NT2/D1 (cell line): ENCODE measurements at regions not wholly inside any gene's neighbourhood (a gene's known extent, or its start where the extent isn't known, plus 50 kb on each side); places are given as distances from the start of the nearest gene placed in this dataset.

ENCODE experiments used
- YY1 ChIP-seq: IDR thresholded peaks from 2 replicates; pipeline ENCODE4 v1.6.1; 2011; ENCODE audit not compliant: insufficient read length, insufficient read depth
- ZNF274 ChIP-seq: IDR thresholded peaks from 2 replicates; pipeline ENCODE4 v1.6.1; 2011; ENCODE audit warnings: mild to moderate bottlenecking, low read depth, low read length

DNA sequence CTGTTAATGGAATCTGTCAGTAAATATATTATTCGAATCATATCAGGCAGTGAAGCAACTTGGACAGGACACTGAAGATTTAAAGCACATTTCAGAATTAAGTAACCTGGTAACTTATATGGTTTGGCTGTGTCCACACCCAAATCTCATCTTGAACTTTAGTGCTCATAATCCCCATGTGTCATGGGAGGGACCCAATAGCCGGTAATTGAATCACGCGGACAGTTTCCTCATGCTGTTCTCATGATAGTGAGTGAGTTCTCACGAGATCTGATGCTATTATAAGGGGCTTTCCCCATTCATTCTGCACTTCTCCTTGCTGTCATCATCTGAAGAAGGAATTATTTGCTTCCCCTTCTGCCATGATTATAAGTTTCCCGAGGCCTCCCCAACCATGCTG is 83.2 kb upstream of the COL1A2 start:
- TF ChIP-seq YY1: no peak
- no peak for TF ChIP-seq ZNF274
